Pancreas (tissue), 10 donors: ENCODE measurements at regions not wholly inside any gene's neighbourhood (a gene's known extent, or its start where the extent isn't known, plus 50 kb on each side); places are given as distances from the start of the nearest gene placed in this dataset.

ENCODE experiments used
- ATAC-seq, 4 donors: fragments of 200-7000 bp; cut with Tn5 transposase; one replicate each; pipeline versions ENCODE4 v1.8.0 to v1.9.1; 2020; ENCODE audit warnings: mild to moderate bottlenecking in 4 of 4, moderate library complexity in 4 of 4
- DNase-seq, 6 donors: peaks; one replicate each; pipeline ENCODE4 v3.0.0-alpha.2; 2020
- FAIRE-seq: peaks from 2 replicates; lab custom pipeline; 2012; peaks lifted over from hg19 to GRCh38; lab: Jason Lieb, UNC
- H3K27ac ChIP-seq, 4 donors: fragments of 200-600 bp; sonication (generic); 1 replicate in 3 of 4; 2 replicates in 1 of 4; pipeline versions ENCODE4 v1.5.0 to v1.8.0; 2020
- H3K27me3 ChIP-seq, 4 donors: fragments of 200-600 bp; one replicate each; pipeline ENCODE4 v1.8.0; 2021
- H3K36me3 ChIP-seq, 3 donors: fragments of 200-600 bp; sonication (generic) in 1 of 3; one replicate each; pipeline versions ENCODE4 v1.5.0 to v1.8.0; 2020 to 2021
- H3K4me1 ChIP-seq, 3 donors: fragments of 200-600 bp; one replicate each; pipeline ENCODE4 v1.8.0; 2021
- H3K4me3 ChIP-seq, 4 donors: fragments of 200-600 bp; sonication (generic) in 2 of 4; one replicate each; pipeline versions ENCODE4 v1.5.0 to v1.8.0; 2020 to 2021
- H3K9me3 ChIP-seq, 4 donors: fragments of 200-600 bp; one replicate each; pipeline ENCODE4 v1.8.0; 2021
- CTCF ChIP-seq, 4 donors: fragments of 200-600 bp; sonication (generic) in 3 of 4; IDR thresholded peaks; one replicate each; pipeline versions ENCODE4 v1.5.0 to v1.8.0; 2021; ENCODE audit warnings: antibody characterized with exemption in 4 of 4
- WGBS, 2 donors: extraction: QIAGEN DNeasy Blood & Tissue Kit; methylation state at CpG; one replicate each; pipeline ENCODE4 v1.1.7; 2013; 5-methylcytosine and 5-hydroxymethylcytosine counted together
- intact Hi-C, 3 donors: fragments of 100-400 bp; cut with DNase I; formaldehyde crosslinking; loops; one replicate each; pipeline versions ENCODE4 v1.11.1 to v1.14.2; 2022
- donor health status: healthy with polysubstance abuse.
- donor health status: DM: no; HTN: no; CAD: no; lungs with moderate emphysema.
- donor health status: DM: no; HTN: no; CAD: no.
- donor health status: control.
- donor health status: control.
- donor health status: Bipolar disorder and iron deficiency.
- donor health status: DM: yes; HTN: yes; CAD: no.
- donor health status: DM: no; HTN: no; CAD: no.
- donor health status: DM: no; HTN: no; CAD: no.
- donor health status: DM: yes; HTN: yes; CAD: no.

GRCh38 chr4:177220376-177220775 is 89.3 kb upstream of the NEIL3 start:
- intact Hi-C loops: no loop called here
- H3K4me1 ChIP-seq: no peaks in the 10 kb centered on the region
- no peak for ATAC-seq
- WGBS, 2 donors: 67 to 76% methylated on average over 4 of the region's 4 CpGs
- no peaks in the 10 kb centered on the region for H3K9me3 ChIP-seq
- no peak for DNase-seq
- no peak for TF ChIP-seq CTCF (IDR thresholded peaks at IDR 0.05)
- no peak overlapping the region for H3K4me3 ChIP-seq
- H3K36me3 ChIP-seq: no peaks in the 10 kb centered on the region
- no peaks in the 10 kb centered on the region for H3K27me3 ChIP-seq
- no peak for FAIRE-seq
- H3K27ac ChIP-seq: no peak overlapping the region

GRCh38 chr4:177222781-177223180 is 86.9 kb upstream of the NEIL3 start:
- H3K4me1 ChIP-seq: no peaks in the 10 kb centered on the region
- FAIRE-seq (no peak), DNase-seq (no peak), ATAC-seq (no peak)
- no peak for TF ChIP-seq CTCF (IDR thresholded peaks at IDR 0.05)
- no peak overlapping the region for H3K4me3 ChIP-seq
- H3K27me3 ChIP-seq: no peaks in the 10 kb centered on the region
- H3K36me3 ChIP-seq: no peaks in the 10 kb centered on the region
- intact Hi-C loops: no loop called here
- WGBS, 2 donors: 44 to 61% methylated on average over 2 of the region's 2 CpGs
- no peaks in the 10 kb centered on the region for H3K9me3 ChIP-seq
- no peak overlapping the region for H3K27ac ChIP-seq

- Histone ChIP-seq H3K9me3 (no peaks in the 10 kb centered on the region), H3K27ac (no peak overlapping the region), H3K4me1 (no peaks in the 10 kb centered on the region), H3K36me3 (no peaks in the 10 kb centered on the region), H3K27me3 (no peaks in the 10 kb centered on the region), H3K4me3 (no peak overlapping the region)
- WGBS, 2 donors: 42 to 52% methylated on average over 1 of the region's 1 CpG
- DNase-seq (no peak), FAIRE-seq (no peak), ATAC-seq (no peak)
- no peak for TF ChIP-seq CTCF (IDR thresholded peaks at IDR 0.05)
- intact Hi-C loops: no loop called here
Measured at GRCh38 chr4:177225605-177226004, 84.1 kb upstream of the NEIL3 start.

GRCh38 chr4:177227636-177228035 is 82.0 kb upstream of the NEIL3 start:
- 90 to 91% methylated on average over 21 of the region's 21 CpGs for WGBS, 2 donors
- Histone ChIP-seq H3K27me3 (no peaks in the 10 kb centered on the region), H3K36me3 (no peaks in the 10 kb centered on the region), H3K4me1 (no peaks in the 10 kb centered on the region), H3K9me3 (no peaks in the 10 kb centered on the region), H3K27ac (no peak overlapping the region), H3K4me3 (no peak overlapping the region)
- intact Hi-C loops: no loop called here
- DNase-seq (peak in 2 of 6 donors; percentile 15 to 47), FAIRE-seq (no peak), ATAC-seq (no peak)
- TF ChIP-seq CTCF (IDR thresholded peaks at IDR 0.05): no peak

- no peak overlapping the region for H3K4me3 ChIP-seq
- no peaks in the 10 kb centered on the region for H3K4me1 ChIP-seq
- no peak for DNase-seq
- no peak overlapping the region for H3K27ac ChIP-seq
- TF ChIP-seq CTCF (IDR thresholded peaks at IDR 0.05): no peak
- FAIRE-seq: no peak
- no peaks in the 10 kb centered on the region for H3K9me3 ChIP-seq
- intact Hi-C loops: no loop called here
- no peaks in the 10 kb centered on the region for H3K36me3 ChIP-seq
- no peaks in the 10 kb centered on the region for H3K27me3 ChIP-seq
- 81 to 89% methylated on average over 4 of the region's 4 CpGs for WGBS, 2 donors
- ATAC-seq: no peak
Measured at GRCh38 chr4:177228599-177228998, 81.1 kb upstream of the NEIL3 start.
